NCI-H748 (cell line): ENCODE measurements at regions not wholly inside any gene's neighbourhood (a gene's known extent, or its start where the extent isn't known, plus 50 kb on each side); places are given as distances from the start of the nearest gene placed in this dataset.

ENCODE experiments used
- DNase-seq: peaks from one replicate; lab custom pipeline; 2025; ENCODE audit not compliant: unreplicated experiment; lab: John Stamatoyannopoulos, UW

DNA sequence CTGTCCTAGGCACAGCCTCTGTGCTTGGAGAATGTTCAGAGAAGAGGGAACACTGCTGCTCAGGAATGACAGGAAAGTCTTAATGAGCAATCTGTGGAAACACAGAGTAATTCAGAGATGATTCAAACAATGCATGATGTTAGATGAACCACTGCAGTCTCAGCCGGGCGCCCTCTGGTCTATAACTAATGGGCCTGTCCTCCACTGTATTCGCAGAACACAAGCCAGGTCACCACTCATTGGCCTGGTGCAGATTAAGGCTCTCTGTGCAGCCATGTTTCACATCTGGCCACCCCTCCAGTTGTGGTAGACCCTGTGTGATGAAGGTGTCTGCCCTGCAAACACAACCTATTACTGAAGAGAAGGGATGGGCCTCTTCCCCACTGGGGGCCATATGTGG is 281.7 kb upstream of the ROPN1 start:
- DNase-seq: no peak

DNA sequence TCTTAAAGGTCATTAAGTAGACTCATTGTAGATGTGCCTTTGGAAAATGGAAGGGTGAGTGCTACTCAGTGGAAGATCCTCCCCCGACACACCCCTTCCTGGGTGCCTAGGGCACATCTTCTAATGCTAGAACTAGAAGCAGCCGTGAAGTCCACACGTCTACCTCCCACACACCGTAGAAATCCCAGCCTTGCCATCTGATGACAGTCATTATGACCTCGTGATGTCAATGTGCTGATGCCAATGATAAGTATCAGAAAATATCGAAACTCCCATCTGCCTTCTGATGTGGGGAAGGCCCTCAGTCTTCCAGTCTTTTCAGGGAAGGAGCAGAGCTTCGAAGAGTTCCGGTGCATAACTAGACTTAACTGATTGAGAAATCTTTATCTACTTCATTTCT is 282.1 kb upstream of the ROPN1 start:
- DNase-seq: no peak

DNA sequence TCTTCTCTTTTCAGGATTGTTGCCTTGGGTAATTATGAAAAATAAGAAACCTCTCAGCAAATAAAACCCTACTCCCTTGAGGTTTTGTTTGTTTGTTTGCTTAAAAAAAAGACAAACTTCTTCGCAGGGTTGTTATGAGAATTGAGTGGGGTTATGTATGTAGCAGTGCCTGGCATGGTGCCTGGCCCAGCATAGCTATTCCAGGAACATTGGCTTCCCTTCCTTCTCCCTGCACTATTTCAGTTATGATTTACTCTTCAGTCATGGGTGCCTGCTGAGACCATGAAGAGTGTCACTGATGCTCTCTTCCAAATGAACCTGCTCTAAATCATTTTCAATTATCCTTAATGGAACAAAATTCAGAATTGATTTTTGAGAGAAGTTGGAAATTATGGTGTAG is 283.5 kb upstream of the ROPN1 start:
- no peak for DNase-seq

DNA sequence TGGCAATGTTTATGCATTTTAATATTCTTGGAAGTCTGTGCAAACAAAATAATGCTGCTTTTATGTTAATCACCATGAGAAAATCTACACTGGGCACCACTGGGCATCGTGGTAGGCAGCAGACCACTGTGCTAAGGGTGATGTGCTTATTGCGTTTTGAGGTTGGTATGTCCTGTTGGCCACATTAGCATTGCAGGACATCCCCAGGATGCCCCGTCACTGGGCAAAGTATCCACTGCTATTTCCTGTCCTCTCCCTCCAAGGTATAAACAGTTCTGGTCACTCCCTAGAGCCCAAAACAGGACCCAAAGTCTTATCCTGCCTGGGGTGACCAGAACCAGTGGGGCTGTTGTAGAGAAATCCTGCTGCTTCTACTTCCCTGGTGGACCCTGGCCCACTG is 284.2 kb upstream of the ROPN1 start:
- no peak for DNase-seq

DNA sequence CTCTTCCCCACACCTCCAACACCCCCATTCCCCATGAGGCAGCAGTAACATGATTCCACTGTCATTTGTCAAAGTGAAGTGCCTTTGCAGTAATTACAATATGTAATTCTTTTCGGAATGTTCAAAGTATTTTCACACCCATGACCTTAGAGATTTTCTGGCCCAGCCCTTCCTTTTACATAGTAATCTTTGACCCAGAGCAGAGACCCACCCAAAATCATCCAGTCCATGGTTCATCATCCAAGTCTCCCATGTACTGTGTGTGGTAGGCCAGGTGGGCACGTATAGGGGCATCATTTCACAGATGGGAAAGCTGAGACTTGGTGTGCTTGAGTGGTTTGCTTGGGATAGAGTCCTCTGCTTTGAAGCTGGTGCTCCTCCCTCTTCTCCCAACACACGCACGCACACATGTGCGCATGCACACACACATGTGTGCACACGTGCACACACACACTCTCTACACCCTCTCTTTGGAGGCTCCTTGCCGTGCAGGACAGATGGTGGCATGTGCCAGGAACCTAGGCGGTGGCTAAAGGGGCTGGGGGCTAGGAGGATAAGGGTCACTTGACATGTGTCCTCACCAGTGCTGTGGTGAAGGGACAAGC is 284.7 kb upstream of the ROPN1 start:
- DNase-seq: no peak

DNA sequence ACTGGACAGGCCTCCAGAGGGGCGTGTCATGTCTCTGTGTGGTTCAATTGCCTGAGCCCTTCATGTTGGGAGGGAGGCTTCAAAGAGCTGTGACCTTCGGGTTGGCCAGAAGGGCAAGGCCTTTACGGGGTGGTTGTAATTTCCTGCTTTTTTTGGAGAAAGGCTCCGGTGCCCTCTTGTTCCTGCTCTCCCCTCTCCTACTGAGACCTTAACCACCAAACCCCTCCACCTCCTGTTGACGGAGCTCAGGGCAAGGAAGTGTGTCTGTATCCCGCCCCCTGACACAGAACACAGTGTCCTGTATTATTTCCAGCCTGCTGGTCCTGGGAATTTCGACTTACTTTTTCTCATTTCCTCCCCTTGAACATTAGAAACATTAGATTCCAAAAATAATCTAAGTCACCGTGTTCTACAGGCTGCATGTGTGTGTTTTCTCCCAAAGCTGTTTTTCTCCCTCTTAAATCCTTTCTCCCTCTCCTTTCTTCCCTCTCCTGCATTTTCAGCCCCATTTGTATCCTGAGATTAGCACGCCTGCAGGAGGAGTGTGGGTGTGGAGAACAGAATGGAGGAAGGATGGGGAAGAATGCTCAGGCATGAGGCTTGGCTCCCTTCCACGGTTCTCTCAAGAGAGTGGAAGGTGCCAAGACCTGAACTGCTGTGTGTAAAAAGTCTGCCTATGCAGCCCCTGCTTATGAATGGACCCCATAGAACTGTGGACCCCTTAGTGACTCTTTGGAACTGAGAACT is 285.4 kb upstream of the ROPN1 start:
- no peak for DNase-seq

DNA sequence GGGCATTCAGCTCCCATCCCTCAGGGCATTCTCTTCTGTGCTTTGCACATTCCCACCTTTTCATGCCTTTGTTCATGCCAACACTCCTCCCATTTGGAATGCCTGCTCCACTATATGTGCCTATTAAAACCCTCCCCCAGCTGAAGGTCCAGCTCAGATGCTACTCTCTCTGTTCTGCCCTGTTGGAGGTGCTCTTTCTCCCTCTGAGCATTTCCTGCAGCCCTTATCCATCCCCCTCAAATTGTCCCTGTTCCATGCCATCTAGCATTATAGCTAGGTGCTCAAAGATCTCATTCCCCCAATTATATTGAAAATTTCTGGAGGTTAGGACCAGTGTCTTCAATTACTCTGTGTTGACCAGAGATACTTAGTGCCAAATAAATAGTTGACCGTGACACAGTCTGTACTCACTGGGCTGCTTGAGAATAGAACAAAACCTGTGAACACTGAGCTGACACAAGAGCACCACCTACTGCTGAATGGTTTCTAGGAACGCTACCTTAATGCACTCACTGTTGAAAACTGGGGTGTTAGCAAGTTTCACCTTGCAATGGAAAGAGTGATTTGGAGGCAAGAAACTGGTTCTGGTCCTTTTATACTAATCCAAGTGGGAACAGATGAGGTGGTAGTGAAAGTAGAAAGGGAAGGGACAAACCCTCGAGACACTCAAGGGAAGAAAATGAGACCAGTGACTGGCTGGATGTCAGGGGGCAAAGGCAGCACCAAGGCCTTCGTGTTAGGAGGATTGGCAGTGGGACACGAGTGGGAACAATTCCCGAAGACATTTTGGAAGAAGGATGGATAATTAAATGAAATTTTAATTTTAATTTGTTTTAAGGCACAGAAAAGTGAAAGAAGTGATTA is 289.8 kb upstream of the ROPN1 start:
- peak; percentile 44 for DNase-seq

DNA sequence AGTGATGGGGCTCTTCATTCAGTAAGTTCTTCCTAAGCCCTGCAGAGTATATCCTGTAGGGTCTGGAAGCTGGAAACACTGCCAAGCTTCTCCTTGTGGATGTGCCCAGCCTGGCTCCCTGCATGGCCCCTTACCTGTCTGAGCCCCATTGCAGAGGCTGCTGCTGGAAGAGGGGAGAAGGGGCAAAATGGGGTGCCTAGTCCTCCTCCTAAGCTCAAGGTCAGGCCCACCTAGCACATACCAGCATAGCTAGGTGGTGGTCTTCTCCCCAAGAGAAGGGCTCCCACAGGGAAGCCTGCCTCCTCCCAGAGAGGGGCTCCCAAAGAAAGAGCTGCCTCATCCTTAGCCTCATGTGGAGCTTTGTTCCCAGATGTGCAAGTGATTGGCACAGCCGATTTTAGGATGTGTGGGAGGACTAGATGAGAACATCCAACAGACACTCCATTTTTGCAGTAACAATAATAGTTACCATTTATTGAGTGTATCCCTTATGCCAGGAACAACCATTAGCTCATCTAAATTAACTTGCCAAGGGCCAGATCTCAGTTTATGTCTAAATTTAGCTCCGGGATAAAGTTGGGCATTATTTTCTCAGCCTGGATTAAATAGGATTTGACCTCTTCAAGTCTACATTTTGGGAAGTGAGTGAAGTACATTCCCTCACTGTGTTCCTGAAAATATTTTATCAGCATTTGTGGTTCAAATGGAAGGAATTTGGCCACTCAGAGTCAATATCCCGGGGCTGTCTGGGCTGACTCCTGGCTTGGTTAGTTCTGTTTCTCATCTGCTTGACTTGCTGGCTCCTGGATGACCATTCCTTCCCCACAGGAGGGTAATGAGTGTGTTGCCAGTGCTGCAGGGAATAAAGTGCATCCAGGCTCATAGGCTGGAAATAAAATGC is 291.1 kb upstream of the ROPN1 start:
- DNase-seq: no peak

DNA sequence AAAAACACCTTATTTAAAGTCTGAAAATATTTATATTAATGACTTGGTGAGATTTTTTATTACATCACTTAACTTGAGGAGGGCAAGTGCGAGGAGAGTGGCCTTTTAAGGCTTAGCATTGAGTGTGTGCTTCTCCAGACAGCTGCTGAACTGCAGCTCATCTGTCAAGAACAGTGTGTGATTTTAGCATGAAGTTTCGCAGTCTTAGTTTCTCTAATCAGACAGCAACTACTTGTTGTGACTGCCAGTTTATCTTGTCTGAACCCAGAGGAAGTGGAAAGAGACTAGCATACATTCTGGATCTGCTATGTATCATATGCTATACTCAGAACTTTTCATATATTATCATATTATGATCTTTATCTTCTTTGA is 291.7 kb upstream of the ROPN1 start:
- no peak for DNase-seq

DNA sequence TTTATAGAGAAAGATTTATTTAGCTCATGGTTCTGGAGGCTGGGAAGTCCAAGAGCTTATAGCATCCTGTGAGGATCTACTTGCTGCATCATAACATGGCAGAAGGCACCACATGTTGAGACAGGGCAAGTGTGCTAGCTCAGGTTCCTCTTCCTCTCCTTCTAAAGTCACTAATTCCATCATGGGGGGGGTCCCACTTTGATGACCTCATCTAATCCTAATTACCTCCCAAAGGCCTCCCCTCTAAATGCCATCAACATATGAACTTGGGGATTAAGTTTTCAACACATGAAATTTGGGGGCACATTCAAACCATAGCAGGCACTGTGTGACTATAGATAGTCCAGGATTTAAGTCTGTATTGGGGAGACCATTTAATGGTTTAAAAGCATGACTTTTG is 297.1 kb upstream of the ROPN1 start:
- DNase-seq: no peak

DNA sequence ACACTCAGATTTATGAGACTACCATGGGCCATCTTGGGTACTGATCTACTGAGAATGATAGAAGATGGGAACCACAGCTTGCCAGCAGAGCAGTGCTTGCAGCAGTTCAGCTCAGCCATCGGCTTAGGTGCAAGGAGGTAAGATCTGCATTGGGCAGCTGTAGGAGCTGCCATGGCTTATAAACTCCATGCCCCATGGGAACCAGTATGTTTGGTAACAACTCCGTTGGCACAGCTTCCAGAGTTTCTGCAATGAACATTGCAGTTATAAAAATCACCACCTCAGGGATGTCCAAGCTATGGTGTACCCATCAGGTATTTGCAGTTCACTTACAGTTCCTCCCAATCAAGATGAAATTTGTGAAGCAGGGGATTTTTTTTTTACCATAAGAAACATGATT is 299.1 kb upstream of the ROPN1 start:
- no peak for DNase-seq

DNA sequence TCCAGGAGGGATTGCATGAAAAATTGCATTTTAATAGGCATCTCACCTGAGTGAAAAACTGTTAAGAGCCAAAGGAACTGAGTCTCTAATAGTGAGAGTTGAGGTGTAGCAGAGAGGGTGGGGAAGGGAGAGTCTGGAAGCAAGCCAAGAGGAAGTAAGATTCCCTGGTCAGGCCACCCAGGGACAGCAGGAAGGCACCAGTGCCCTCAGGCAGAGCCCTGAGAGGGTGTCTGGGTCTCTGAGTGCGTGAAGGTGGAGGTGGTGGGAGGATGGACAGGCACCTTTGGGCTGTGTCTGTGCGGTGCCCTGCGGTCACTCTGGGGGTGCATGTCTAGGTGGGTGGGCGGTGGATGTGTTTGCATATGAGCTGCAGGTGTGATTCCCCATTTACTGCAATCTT is 300.4 kb upstream of the ROPN1 start:
- DNase-seq: no peak

DNA sequence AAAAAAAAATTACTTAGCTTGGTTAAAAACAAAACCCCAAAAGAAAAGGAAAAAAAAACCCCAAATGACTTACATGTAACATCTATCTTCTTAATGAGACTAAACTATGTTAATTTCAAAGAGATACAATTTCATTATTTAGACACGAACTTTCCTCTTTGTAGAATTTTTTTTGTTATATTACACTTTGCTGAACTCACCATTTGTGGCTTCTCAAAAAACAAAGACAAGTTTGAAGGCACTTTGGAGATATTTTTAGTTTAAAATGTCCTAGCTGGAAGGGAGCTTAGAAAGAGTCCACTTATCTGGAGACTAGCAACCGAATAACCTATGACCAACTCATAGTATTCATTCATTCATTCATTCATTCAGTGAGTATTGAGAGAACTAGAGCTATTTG is 301.7 kb upstream of the ROPN1 start:
- DNase-seq: no peak

DNA sequence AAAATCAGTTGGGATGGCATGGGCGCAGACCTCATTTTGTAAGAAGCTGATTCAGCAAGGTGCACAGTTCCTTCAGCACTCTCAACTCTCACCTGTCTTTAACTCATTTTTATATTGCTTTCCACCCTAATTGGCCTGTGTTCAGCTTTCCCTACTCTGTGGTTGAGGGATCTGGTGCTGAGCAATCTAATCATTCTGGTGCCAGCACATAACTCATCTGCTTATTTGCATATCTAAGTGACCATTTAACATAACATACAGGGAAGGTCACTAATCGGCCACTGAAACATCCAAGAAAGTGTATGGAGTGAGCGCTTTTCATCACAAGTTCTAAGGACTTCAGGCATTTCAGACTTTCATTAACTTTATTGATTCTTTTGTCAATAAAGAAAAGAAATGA is 303.4 kb upstream of the ROPN1 start:
- no peak for DNase-seq

DNA sequence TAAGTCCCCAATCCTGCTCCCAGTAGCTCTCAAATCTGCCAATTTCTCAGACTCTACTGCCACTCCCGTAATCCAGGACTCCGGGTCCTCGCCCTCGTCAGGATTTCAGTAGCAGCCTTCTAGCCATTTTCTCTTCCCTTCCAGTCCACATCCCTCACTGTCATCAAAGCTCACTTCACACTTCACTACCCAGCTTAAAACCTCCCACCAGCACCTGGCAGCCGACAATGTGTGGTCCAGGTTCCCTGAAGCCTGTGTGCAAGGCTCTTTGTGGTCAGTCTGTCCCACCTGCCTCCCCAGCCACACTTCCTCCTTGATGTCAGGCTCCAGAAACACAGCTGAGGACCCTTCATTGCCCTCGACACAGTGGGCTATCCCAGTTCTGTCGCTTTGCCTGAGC is 304.5 kb upstream of the ROPN1 start:
- no peak for DNase-seq

DNA sequence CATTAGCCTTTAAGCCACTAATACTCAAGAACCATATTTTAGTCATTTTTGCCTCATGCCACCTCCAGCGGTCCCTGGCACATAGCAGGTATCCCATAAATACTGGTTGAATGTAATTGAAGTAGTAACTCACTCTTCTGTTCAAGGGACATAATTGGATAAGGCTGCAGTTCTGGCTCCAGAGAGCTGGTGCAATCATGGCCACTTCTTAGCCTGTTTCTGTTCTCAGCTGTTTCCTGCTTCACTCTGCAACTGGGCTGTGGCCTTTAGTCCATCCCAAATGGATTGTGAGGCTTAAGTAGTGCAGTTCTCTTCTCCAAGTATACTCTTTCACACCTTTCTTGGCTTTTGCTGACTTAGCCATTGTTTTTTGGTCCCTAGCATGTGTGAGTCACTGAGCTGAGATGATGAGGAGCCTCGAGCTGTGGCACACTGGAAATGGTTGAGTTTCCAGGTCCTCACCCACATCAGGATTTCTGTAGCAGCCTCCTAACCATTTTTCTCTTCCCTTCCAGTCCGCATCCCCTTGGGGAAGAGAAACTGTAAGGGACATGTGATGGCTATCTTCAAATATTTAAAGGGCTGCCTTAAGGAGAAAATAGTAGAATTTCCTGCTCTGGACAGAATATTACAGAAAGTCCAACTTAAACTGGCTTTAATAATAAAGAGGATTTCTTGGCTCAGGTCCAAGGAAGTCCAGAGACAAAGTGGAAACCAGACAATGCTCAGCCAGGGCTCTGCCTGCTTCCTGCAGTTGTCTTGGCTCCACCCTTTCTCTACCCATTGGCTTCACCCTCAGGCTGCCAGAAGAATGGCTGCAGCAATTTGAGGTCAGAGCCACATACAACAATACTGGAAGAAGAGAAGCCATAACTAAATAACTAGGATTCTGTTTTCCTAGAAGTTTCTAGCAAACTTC is 305.4 kb upstream of the ROPN1 start:
- peak; percentile 25 for DNase-seq

DNA sequence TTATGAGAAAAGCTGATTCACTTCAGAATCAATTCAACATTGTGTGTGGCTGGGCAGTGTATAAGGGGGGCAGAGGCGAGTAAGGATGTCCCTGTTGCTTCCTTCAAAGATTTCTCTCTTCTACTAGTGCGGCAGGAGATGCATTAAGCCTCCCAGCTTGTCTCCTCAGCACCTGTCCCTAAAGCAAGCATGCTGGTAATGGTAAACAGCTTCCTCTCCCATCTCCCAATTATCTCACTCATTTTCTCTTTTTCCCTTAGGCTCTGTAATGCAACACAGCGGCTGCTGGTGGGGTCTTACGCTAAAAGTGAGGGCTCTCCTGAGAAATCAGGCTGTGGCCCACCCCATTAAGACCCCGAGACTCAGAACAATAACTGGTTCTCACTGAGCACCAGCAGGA is 306.4 kb upstream of the ROPN1 start:
- DNase-seq: no peak

DNA sequence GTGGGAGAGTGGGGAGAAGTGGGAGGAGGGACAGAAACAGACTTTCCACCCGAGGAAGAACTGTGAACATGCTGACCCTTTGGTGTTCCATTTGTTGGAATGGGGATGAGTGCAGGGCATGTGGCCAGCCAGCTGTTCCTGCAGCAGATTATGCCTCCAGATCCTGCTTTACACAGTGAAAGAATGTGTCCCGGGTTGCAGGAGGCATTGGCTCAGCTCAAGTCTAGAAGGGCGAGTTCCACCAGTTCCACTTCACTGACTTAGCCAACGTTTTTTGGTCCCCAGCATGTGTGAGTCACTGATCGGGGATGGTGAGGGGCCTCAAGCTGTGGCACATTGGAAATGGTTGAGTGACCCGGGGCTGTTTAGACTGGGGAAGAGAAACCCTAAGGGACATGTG is 307.0 kb upstream of the ROPN1 start:
- DNase-seq: no peak

DNA sequence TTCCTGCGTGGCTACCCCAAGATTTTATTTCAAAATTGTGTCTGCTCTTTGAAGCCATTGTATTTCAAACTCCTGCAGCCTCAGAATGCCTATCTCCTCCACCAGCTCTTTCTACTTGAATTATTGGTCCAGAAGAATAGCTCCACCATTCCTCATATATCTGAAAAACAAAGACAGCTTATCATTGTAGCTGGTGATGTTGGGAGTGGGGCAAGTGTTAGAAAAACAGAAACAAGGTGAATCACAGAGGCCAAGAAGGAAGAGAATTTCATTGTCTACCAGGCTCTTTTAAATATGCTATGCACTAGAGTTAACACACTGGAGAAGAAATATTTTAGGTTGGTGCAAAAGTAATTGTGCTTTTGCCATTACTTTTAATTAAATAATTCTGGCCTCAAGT is 307.9 kb upstream of the ROPN1 start:
- no peak for DNase-seq

DNA sequence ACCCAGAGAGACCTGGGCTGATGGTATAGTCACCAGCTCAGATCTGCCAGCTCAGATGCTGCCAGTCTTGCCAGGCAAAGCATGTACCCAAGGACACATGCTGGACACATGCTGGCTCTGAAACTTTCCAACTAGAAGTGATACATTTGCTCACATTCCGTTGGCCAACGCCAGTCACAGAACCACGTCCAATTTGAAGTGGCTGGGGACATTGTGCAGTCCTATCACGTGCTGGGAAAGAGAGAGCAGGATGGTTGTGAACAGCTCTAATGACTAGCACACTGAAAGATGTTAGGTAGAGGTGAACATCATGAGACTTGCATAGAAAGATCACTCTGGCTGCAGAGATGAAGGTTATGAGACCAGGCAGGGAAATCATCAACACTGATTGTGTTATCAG is 308.5 kb upstream of the ROPN1 start:
- no peak for DNase-seq
